K562 (cell line): ENCODE measurements at regions not wholly inside any gene's neighbourhood (a gene's known extent, or its start where the extent isn't known, plus 50 kb on each side); places are given as distances from the start of the nearest gene placed in this dataset.
"Not testable (repeated sequence)": the region's sequence is repeated elsewhere in the genome, so short reads cannot be mapped to it uniquely, and the experiment has no call there.

Experiments
- ATAC-seq: fragments of 200-7000 bp; cut with Tn5 transposase; 3 replicates; pipeline ENCODE4 v1.9.1; 2020; ENCODE audit warnings: moderate library complexity
- BruUV-seq: library from RNA; stranded (reverse); fragments of 400-500 nt; replicated peaks from 2 replicates; lab custom pipeline; 2021; lab: Mats Ljungman, UMichigan
- CTCF ChIA-PET: fragments of 300-600 bp; formaldehyde crosslinking; extraction: SDS; loops from one replicate; lab custom pipeline; 2021; ENCODE audit warnings: low intra/inter-chr PET ratio; lab: Yijun Ruan, JAX
- POLR2A ChIA-PET: fragments of 300-600, 350-650 bp; sonication (Branson Sonifier 250); formaldehyde crosslinking; extraction: SDS; loops from one replicate; lab custom pipeline; 2021; ENCODE audit warnings: antibody characterized with exemption, inconsistent platforms; lab: Yijun Ruan, JAX
- DNase-seq, 4 experiments: peaks; one replicate each; pipeline versions ENCODE4 v3.0.0 to v3.0.0-alpha.2; 2011 to 2018; ENCODE audit warnings: low spot score in 3 of 4, mixed read lengths in 3 of 4; ENCODE audit errors: extremely low read depth in 1 of 4
- FAIRE-seq: peaks from 2 replicates; lab custom pipeline; 2011; peaks lifted over from hg19 to GRCh38; lab: Jason Lieb, UNC
- H2AFZ ChIP-seq: 2 replicates; pipeline ENCODE4 v1.6.0; 2011; ENCODE audit warnings: low read depth, low read length, control low read depth, inconsistent platforms
- H3K27ac ChIP-seq: fragments of 200-600 bp; 3 replicates; pipeline ENCODE4 v1.8.0; 2011; ENCODE audit warnings: low read depth, mild to moderate bottlenecking, control low read depth, inconsistent platforms, low read length, moderate library complexity, mixed read lengths; ENCODE audit errors: extremely low read depth
- H3K27me3 ChIP-seq, 2 experiments: fragments of 300-600 bp in 1 of 2; 2 replicates in 1 of 2; 3 replicates in 1 of 2; pipeline versions ENCODE4 v1.6.0 to v1.8.0; 2011; ENCODE audit warnings: inconsistent platforms in 2 of 2, low read length in 2 of 2, mild to moderate bottlenecking in 1 of 2, mixed read lengths in 1 of 2, moderate library complexity in 1 of 2; ENCODE audit not compliant: control insufficient read depth in 2 of 2, insufficient read depth in 2 of 2
- H3K36me3 ChIP-seq: fragments of 300-600 bp; 3 replicates; pipeline ENCODE4 v1.8.0; 2011; ENCODE audit warnings: mild to moderate bottlenecking, low read length, inconsistent platforms; ENCODE audit not compliant: control insufficient read depth, insufficient read depth
- H3K4me1 ChIP-seq, 2 experiments: fragments of 200-600 bp in 1 of 2; replicated peaks in 1 of 2; 2 replicates in 1 of 2; 3 replicates in 1 of 2; pipeline versions ENCODE4 v1.5.1 to v1.8.0; 2011; ENCODE audit warnings: inconsistent platforms in 2 of 2, low read length in 2 of 2, mild to moderate bottlenecking in 1 of 2, mixed read lengths in 1 of 2, moderate library complexity in 1 of 2; ENCODE audit not compliant: control insufficient read depth in 2 of 2, insufficient read depth in 2 of 2
- H3K4me2 ChIP-seq: 2 replicates; pipeline ENCODE4 v1.6.1; 2011; ENCODE audit warnings: low read length, control low read depth, inconsistent platforms, mixed read lengths; ENCODE audit not compliant: insufficient read depth
- H3K4me3 ChIP-seq: fragments of 200-600 bp; sonication (generic), shearing (Covaris generic); 2 replicates; pipeline ENCODE4 v1.5.1; 2016; ENCODE audit warnings: control low read depth, inconsistent platforms
- H3K79me2 ChIP-seq: fragments of 200-600 bp; 3 replicates; pipeline ENCODE4 v1.8.0; 2011; ENCODE audit warnings: low read length, inconsistent platforms; ENCODE audit not compliant: control insufficient read depth, insufficient read depth
- H3K9ac ChIP-seq, 2 experiments: 2 replicates each; pipeline versions ENCODE4 v1.6.0 to v1.6.1; 2011; ENCODE audit warnings: low read depth in 2 of 2, low read length in 2 of 2, control low read depth in 1 of 2, inconsistent platforms in 1 of 2, mild to moderate bottlenecking in 1 of 2, mixed read lengths in 1 of 2; ENCODE audit not compliant: insufficient read depth in 1 of 2
- H3K9me1 ChIP-seq: one replicate; pipeline ENCODE4 v1.6.0; 2011; ENCODE audit warnings: inconsistent platforms, mild to moderate bottlenecking, low read length, moderate library complexity; ENCODE audit not compliant: control insufficient read depth, insufficient read depth
- H3K9me3 ChIP-seq: replicated peaks from 2 replicates; pipeline ENCODE4 v1.5.1; 2011; ENCODE audit warnings: low read depth, low read length, inconsistent platforms; ENCODE audit not compliant: control insufficient read depth, insufficient read depth
- H4K20me1 ChIP-seq: replicated peaks from 2 replicates; pipeline ENCODE4 v1.6.1; 2011; ENCODE audit warnings: low read length, inconsistent platforms, mixed read lengths; ENCODE audit not compliant: control insufficient read depth, insufficient read depth
- ADNP ChIP-seq: fragments of 200-800 bp; sonication (Bioruptor generic); IDR thresholded peaks from 2 replicates; pipeline ENCODE4 v1.6.1; 2016; ENCODE audit warnings: missing genetic modification characterization, missing compliant biosample characterization
- MITF ChIP-seq: IDR thresholded peaks from 2 replicates; pipeline ENCODE4 v1.6.1; 2014; ENCODE audit warnings: antibody characterized with exemption
- RCOR1 ChIP-seq, 2 experiments: IDR thresholded peaks; 2 replicates each; pipeline ENCODE4 v1.6.1; 2012; ENCODE audit warnings: low read depth in 2 of 2, low read length in 2 of 2, borderline replicate concordance in 1 of 2, improper control_type of control experiment in 1 of 2
- SAFB ChIP-seq: fragments of 200-400 bp; formaldehyde crosslinking; IDR thresholded peaks from 2 replicates; pipeline ENCODE4 v1.6.1; 2017; ENCODE audit warnings: low read depth, low read length, borderline replicate concordance
- ZNF518B ChIP-seq: fragments of 250-450 bp; sonication (Bioruptor Pico); IDR thresholded peaks from 2 replicates; pipeline ENCODE4 v1.5.0; 2021; ENCODE audit warnings: mild to moderate bottlenecking, moderate library complexity
- ZNF778 ChIP-seq: fragments of 450-650 bp; formaldehyde crosslinking; IDR thresholded peaks from 2 replicates; pipeline ENCODE4 v1.4.0; 2020; ENCODE audit warnings: mild to moderate bottlenecking, moderate library complexity
- WGBS: fragments of 100-300 bp; shearing (Covaris generic); methylation state at CpG from one replicate; pipeline ENCODE4 v1.1.6; 2016; ENCODE audit warnings: low coverage, mixed read lengths; ENCODE audit not compliant: insufficient coverage; ENCODE audit errors: missing lambda C conversion rate; 5-methylcytosine and 5-hydroxymethylcytosine counted together
- in situ Hi-C: fragments of 300-500 bp; cut with MboI; formaldehyde crosslinking; loops from 4 replicates; pipeline ENCODE4 v1.15.0; 2018; ENCODE audit warnings: inconsistent platforms, mixed read lengths
- intact Hi-C: fragments of 100-400 bp; cut with micrococcal nuclease; formaldehyde crosslinking; loops from 2 replicates; pipeline ENCODE4 v1.14.2; 2022

- CTCF ChIA-PET, H3K4me1 ChIP-seq, DNase-seq: not testable (repeated sequence)
Measured at GRCh38 chr22:22116997-22117770, 127.4 kb upstream of the VPREB1 start.

GRCh38 chr22:22113701-22114100 is 130.9 kb upstream of the VPREB1 start:
- no TSS peak for BruUV-seq
- no peaks in the 10 kb centered on the region for H3K9me3 ChIP-seq
- H3K4me3 ChIP-seq: no peak overlapping the region
- H4K20me1 ChIP-seq: no peaks in the 10 kb centered on the region
- no peak overlapping the region for H3K4me2 ChIP-seq
- H3K9ac ChIP-seq: no peak overlapping the region
- ATAC-seq (no peak), DNase-seq (no peak), FAIRE-seq (no peak)
- H2AFZ ChIP-seq: no peak overlapping the region
- no peaks in the 10 kb centered on the region for H3K79me2 ChIP-seq
- in situ Hi-C loops (loop anchor here (5.0 kb wide), 1 partner anchor 49 kb away; no protein-coding TSS in a partner anchor), intact Hi-C loops (loop anchor here (5.0 kb wide), 1 partner anchor 39 kb away; no protein-coding TSS in a partner anchor)
- POLR2A ChIA-PET: interaction anchor here (0.6 to 5.1 kb wide), 3 partner anchors 8 to 49 kb away, joined by 3 to 47 read pairs (median 5); no protein-coding TSS in a partner anchor
- peaks cover 20 to 36% of the 10 kb centered on the region in 2 experiments; a peak in 4 of 5 replicates for H3K4me1 ChIP-seq
- CTCF ChIA-PET: no interaction called here
- H3K27ac ChIP-seq: no peak overlapping the region
- no peaks in the 10 kb centered on the region for H3K9me1 ChIP-seq
- H3K27me3 ChIP-seq: peaks cover 6 to 7% of the 10 kb centered on the region in 2 experiments; a peak in 3 of 5 replicates
- no peaks in the 10 kb centered on the region for H3K36me3 ChIP-seq
- no peak for TF ChIP-seq ZNF518B (CRISPR knock-in tag)
- TF ChIP-seq MITF: no peak
- TF ChIP-seq SAFB: peak; percentile 25; the same call in 1 of the 2 replicates
- no peak for TF ChIP-seq RCOR1 (IDR thresholded peaks at IDR 0.05; ENCODE audit: borderline replicate concordance in 1 of 2, low read depth in 2 of 2, low read length in 2 of 2)
- 0 out of 2 replicates have a peak, but pooled peaks have one; percentile 80 for TF ChIP-seq ZNF778 (CRISPR knock-in tag)
- 0 out of 2 replicates have a peak, but pooled peaks have one; percentile 26 for TF ChIP-seq ADNP (tag)

More at GRCh38 chr22:22116997-22117770, 127.4 kb upstream of the VPREB1 start:
- H3K9me1 ChIP-seq, ATAC-seq, H3K4me3 ChIP-seq, H3K79me2 ChIP-seq, H3K9ac ChIP-seq, H3K27ac ChIP-seq, H3K9me3 ChIP-seq, BruUV-seq, H4K20me1 ChIP-seq, H2AFZ ChIP-seq, intact Hi-C loops, H3K4me2 ChIP-seq, H3K36me3 ChIP-seq, FAIRE-seq: not testable (repeated sequence)
- WGBS: 28% methylated on average over 27 of the region's 44 CpGs
- POLR2A ChIA-PET: interaction anchor here (0.6 to 2.9 kb wide), 2 partner anchors 11 to 110 kb away, joined by 3 to 15 read pairs; no protein-coding TSS in a partner anchor
- in situ Hi-C loops: loop anchor here (5.0 kb wide), 1 partner anchor 1450 kb away; no protein-coding TSS in a partner anchor
- peaks cover 15 to 16% of the 10 kb centered on the region in 2 experiments for H3K27me3 ChIP-seq
